HG02870 (cell line): ENCODE measurements at regions not wholly inside any gene's neighbourhood (a gene's known extent, or its start where the extent isn't known, plus 50 kb on each side); places are given as distances from the start of the nearest gene placed in this dataset.

ENCODE experiments used
- ATAC-seq: cut with Tn5 transposase; IDR thresholded peaks from one replicate; pipeline ENCODE4 v1.9.1; 2021; ENCODE audit warnings: mild to moderate bottlenecking, moderate library complexity; ENCODE audit not compliant: unreplicated experiment

- ATAC-seq, result no peak
Observed at GRCh38 chr16:62586128-62586862, 550.1 kb upstream of the CDH8 start.

- ATAC-seq, result no peak
Observed at GRCh38 chr16:62585041-62585545, 548.9 kb upstream of the CDH8 start.

- no peak for ATAC-seq
Observed at GRCh38 chr16:62583414-62583813, 547.2 kb upstream of the CDH8 start.

- no peak for ATAC-seq
Observed at GRCh38 chr16:62573466-62573865, 537.2 kb upstream of the CDH8 start.

GRCh38 chr16:62568926-62569325 is 532.7 kb upstream of the CDH8 start:
- no peak for ATAC-seq

- ATAC-seq, result no peak
Observed at GRCh38 chr16:62565706-62566105, 529.5 kb upstream of the CDH8 start.

- ATAC-seq, result no peak
Observed at GRCh38 chr16:62564291-62564690, 528.1 kb upstream of the CDH8 start.

GRCh38 chr16:62562121-62562520 is 525.9 kb upstream of the CDH8 start:
- ATAC-seq, result no peak

GRCh38 chr16:62549875-62550274 is 513.6 kb upstream of the CDH8 start:
- ATAC-seq, result no peak

- ATAC-seq, result no peak
Observed at GRCh38 chr16:62548095-62548494, 511.9 kb upstream of the CDH8 start.

GRCh38 chr16:62546701-62547100 is 510.5 kb upstream of the CDH8 start:
- ATAC-seq, result no peak

- no peak for ATAC-seq
Observed at GRCh38 chr16:62545039-62545438, 508.8 kb upstream of the CDH8 start.

- ATAC-seq, result no peak
Observed at GRCh38 chr16:62543516-62543915, 507.3 kb upstream of the CDH8 start.

- ATAC-seq, result no peak
Observed at GRCh38 chr16:62539657-62540056, 503.4 kb upstream of the CDH8 start.

- no peak for ATAC-seq
Observed at GRCh38 chr16:62530426-62530825, 494.2 kb upstream of the CDH8 start.

- no peak for ATAC-seq
Observed at GRCh38 chr16:62516001-62516400, 479.8 kb upstream of the CDH8 start.

- no peak for ATAC-seq
Observed at GRCh38 chr16:62503073-62503472, 466.8 kb upstream of the CDH8 start.

- no peak for ATAC-seq
Observed at GRCh38 chr16:62478903-62479458, 442.7 kb upstream of the CDH8 start.

GRCh38 chr16:62477796-62478195 is 441.6 kb upstream of the CDH8 start:
- no peak for ATAC-seq

- no peak for ATAC-seq
Observed at GRCh38 chr16:62475573-62475972, 439.3 kb upstream of the CDH8 start.

GRCh38 chr16:62462971-62463370 is 426.7 kb upstream of the CDH8 start:
- no peak for ATAC-seq

- ATAC-seq, result no peak
Observed at GRCh38 chr16:62450291-62450690, 414.1 kb upstream of the CDH8 start.

- ATAC-seq, result no peak
Observed at GRCh38 chr16:62445909-62446308, 409.7 kb upstream of the CDH8 start.
